ENCODE measurements at regions not wholly inside any gene's neighbourhood (a gene's known extent, or its start where the extent isn't known, plus 50 kb on each side); places are given as distances from the start of the nearest gene placed in this dataset.
A peak's percentile ranks its signal among the peaks of the same experiment; 100 is the strongest.

- no peak for TF ChIP-seq CTCF (IDR thresholded peaks at IDR 0.05; ENCODE audit: unreplicated experiment)
- no peaks in the 10 kb centered on the region for H3K9me3 Mint-ChIP-seq
- H3K27me3 Mint-ChIP-seq (ENCODE audit: low read depth), result no peaks in the 10 kb centered on the region
- no peak overlapping the region for H3K4me3 Mint-ChIP-seq
- no peak for DNase-seq (ENCODE audit: low spot score in 2 of 2, unreplicated experiment in 2 of 2)
- no peaks in the 10 kb centered on the region for H3K36me3 Mint-ChIP-seq
- peak overlapping the region; percentile 67 for H3K27ac Mint-ChIP-seq
- peaks cover 23% of the 10 kb centered on the region for H3K4me1 Mint-ChIP-seq
Observed at GRCh38 chr1:82225421-82226185, 424.9 kb downstream of the ADGRL2 start.

- DNase-seq (ENCODE audit: low spot score in 2 of 2, unreplicated experiment in 2 of 2), result no peak
- H3K4me1 Mint-ChIP-seq, result peaks cover 21% of the 10 kb centered on the region
- TF ChIP-seq CTCF (IDR thresholded peaks at IDR 0.05; ENCODE audit: unreplicated experiment), result no peak
- H3K4me3 Mint-ChIP-seq, result no peak overlapping the region
- H3K9me3 Mint-ChIP-seq, result no peaks in the 10 kb centered on the region
- no peaks in the 10 kb centered on the region for H3K36me3 Mint-ChIP-seq
- no peak overlapping the region for H3K27ac Mint-ChIP-seq
- no peaks in the 10 kb centered on the region for H3K27me3 Mint-ChIP-seq (ENCODE audit: low read depth)
Observed at GRCh38 chr1:82223091-82223490, 422.4 kb downstream of the ADGRL2 start.

GRCh38 chr1:82221721-82222120, 421.0 kb downstream of the ADGRL2 start:
- Mint-ChIP-seq H3K9me3 (no peaks in the 10 kb centered on the region), H3K36me3 (no peaks in the 10 kb centered on the region), H3K27me3 (ENCODE audit: low read depth) (no peaks in the 10 kb centered on the region), H3K4me3 (no peak overlapping the region), H3K4me1 (peaks cover 14% of the 10 kb centered on the region), H3K27ac (no peak overlapping the region)
- no peak for TF ChIP-seq CTCF (IDR thresholded peaks at IDR 0.05; ENCODE audit: unreplicated experiment)
- DNase-seq (ENCODE audit: low spot score in 2 of 2, unreplicated experiment in 2 of 2), result no peak

GRCh38 chr1:82220754-82221153, 420.0 kb downstream of the ADGRL2 start:
- H3K36me3 Mint-ChIP-seq, result no peaks in the 10 kb centered on the region
- H3K9me3 Mint-ChIP-seq, result no peaks in the 10 kb centered on the region
- no peak for TF ChIP-seq CTCF (IDR thresholded peaks at IDR 0.05; ENCODE audit: unreplicated experiment)
- no peak overlapping the region for H3K27ac Mint-ChIP-seq
- no peaks in the 10 kb centered on the region for H3K27me3 Mint-ChIP-seq (ENCODE audit: low read depth)
- H3K4me3 Mint-ChIP-seq, result no peak overlapping the region
- H3K4me1 Mint-ChIP-seq, result peaks cover 7% of the 10 kb centered on the region
- DNase-seq (ENCODE audit: low spot score in 2 of 2, unreplicated experiment in 2 of 2), result no peak

GRCh38 chr1:82219841-82220240, 419.1 kb downstream of the ADGRL2 start:
- Mint-ChIP-seq H3K4me3 (no peak overlapping the region), H3K27me3 (ENCODE audit: low read depth) (no peaks in the 10 kb centered on the region), H3K36me3 (no peaks in the 10 kb centered on the region), H3K4me1 (peaks cover 6% of the 10 kb centered on the region), H3K27ac (no peak overlapping the region), H3K9me3 (no peaks in the 10 kb centered on the region)
- DNase-seq (ENCODE audit: low spot score in 2 of 2, unreplicated experiment in 2 of 2), result no peak
- TF ChIP-seq CTCF (IDR thresholded peaks at IDR 0.05; ENCODE audit: unreplicated experiment), result no peak
